Tibial nerve (tissue), 3 donors: ENCODE measurements at regions not wholly inside any gene's neighbourhood (a gene's known extent, or its start where the extent isn't known, plus 50 kb on each side); places are given as distances from the start of the nearest gene placed in this dataset.

ENCODE experiments used
- POLR2A ChIP-seq, 2 donors: fragments of 450-650 bp; IDR thresholded peaks; one replicate each; pipeline ENCODE4 v1.6.1; 2017; ENCODE audit warnings: antibody characterized with exemption in 2 of 2, mild to moderate bottlenecking in 2 of 2, moderate library complexity in 2 of 2
- TF ChIP-seq, protein P1 (sequence below), 5 experiments: fragments of 200-600 bp in 3 of 5; fragments of 450-650 bp in 2 of 5; sonication (generic) in 3 of 5; IDR thresholded peaks; one replicate each; pipeline ENCODE4 v1.5.1; 2016 to 2019; ENCODE audit warnings: antibody characterized with exemption in 5 of 5, mild to moderate bottlenecking in 3 of 5, moderate library complexity in 2 of 5

DNA sequence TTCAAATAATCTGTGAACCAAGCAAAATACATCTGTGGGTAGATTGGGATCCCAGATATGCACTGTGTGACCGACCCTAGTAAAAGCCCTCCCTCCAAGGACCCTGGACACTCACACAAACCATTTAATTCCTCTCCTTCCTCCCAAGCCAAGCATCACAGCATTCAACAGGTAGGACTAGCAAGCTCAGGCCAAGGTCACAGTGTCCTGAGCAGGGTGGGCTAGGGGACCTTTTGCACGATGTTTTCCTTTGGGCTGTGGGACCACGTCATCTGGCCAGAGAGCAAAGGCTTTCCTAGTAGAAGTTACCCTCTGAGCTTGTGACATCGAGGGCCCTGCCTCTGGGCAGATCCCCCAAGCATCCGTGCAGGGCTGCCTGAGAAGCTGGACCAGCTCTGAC is 297.6 kb upstream of the ZNF507 start:
- TF ChIP-seq, protein P1, sequence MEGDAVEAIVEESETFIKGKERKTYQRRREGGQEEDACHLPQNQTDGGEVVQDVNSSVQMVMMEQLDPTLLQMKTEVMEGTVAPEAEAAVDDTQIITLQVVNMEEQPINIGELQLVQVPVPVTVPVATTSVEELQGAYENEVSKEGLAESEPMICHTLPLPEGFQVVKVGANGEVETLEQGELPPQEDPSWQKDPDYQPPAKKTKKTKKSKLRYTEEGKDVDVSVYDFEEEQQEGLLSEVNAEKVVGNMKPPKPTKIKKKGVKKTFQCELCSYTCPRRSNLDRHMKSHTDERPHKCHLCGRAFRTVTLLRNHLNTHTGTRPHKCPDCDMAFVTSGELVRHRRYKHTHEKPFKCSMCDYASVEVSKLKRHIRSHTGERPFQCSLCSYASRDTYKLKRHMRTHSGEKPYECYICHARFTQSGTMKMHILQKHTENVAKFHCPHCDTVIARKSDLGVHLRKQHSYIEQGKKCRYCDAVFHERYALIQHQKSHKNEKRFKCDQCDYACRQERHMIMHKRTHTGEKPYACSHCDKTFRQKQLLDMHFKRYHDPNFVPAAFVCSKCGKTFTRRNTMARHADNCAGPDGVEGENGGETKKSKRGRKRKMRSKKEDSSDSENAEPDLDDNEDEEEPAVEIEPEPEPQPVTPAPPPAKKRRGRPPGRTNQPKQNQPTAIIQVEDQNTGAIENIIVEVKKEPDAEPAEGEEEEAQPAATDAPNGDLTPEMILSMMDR (IDR thresholded peaks at IDR 0.05), result no peak
- no peak for TF ChIP-seq POLR2A (IDR thresholded peaks at IDR 0.05)
